HG03095 (cell line): ENCODE measurements at regions not wholly inside any gene's neighbourhood (a gene's known extent, or its start where the extent isn't known, plus 50 kb on each side); places are given as distances from the start of the nearest gene placed in this dataset.

Experiments
- ATAC-seq: cut with Tn5 transposase; IDR thresholded peaks from one replicate; pipeline ENCODE4 v1.9.1; 2021; ENCODE audit warnings: moderate library complexity; ENCODE audit not compliant: unreplicated experiment

GRCh38 chr4:116453127-116453526 lies 632.2 kb downstream of the TRAM1L1 start:
- ATAC-seq, result no peak

DNA sequence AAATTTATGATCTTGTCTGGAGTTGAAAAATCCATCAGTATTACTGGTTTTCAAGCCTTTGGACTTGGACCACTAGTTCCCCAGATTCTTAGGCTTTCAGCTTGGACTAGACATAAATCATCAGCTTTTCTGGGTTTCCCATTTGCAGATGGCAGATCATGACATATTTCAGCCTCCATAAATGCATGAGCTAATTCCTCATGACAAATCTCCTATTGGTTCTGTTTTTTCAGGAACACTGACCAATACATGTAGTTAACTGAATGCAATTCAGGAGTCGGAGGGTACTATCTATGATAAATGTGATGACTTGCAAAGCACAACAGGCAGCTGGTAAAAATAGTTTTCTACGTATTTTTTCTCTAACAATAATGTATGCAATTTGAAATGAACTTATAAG lies 635.6 kb downstream of the TRAM1L1 start:
- ATAC-seq, result no peak

- ATAC-seq, result no peak
Observed at GRCh38 chr4:116444117-116444516, 641.3 kb downstream of the TRAM1L1 start.

DNA sequence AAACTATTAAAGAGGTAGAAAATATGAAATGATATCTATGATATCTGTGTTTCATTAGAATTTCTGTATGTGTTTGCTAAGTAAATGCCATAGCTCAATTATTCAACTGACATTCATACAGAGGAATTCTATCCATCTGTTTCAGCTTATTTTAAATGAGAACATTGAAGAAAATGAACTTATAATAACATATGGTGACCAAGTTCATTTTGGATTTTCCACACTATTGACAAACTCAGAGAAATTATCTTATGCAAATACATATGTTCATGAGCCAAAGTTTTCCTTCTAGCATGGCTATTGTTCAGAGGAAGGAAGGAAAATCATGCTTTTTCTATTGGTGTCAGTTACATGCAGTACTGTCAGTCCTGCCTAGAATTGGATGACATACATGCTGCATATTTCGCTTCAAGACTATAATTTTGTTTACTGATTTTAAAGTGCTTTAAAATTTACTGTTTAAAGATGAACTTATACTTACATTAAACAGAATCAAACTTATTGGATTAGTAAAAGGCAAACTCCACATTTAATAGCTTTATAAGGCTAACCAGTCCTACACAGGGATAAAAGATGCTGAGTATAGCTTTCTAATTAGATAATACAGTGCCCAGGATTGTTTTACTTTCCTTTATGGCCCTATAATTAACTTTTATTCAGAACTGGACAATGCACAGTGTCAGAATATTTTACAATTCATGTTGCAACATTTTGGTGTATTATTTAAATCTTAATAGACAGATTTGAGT lies 646.2 kb downstream of the TRAM1L1 start:
- ATAC-seq, result no peak

DNA sequence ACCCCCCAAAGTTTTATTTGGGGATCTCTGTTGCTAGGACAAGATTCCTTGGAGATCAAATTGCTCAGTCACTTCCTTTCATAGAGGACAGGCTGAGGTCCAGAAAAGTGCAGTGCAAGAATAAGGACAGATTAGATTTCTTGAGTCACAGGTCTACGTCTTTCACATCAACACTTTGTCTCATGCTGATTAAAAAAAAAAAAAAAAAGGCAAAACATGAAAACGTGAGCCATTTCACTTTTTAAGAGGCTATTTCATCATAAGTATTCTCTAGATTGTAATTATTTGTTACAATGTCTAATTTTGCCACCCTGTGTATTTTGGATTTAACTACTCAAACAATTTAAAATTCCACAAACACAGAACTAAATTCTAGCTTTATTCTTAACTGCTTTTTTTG lies 647.0 kb downstream of the TRAM1L1 start:
- no peak for ATAC-seq

DNA sequence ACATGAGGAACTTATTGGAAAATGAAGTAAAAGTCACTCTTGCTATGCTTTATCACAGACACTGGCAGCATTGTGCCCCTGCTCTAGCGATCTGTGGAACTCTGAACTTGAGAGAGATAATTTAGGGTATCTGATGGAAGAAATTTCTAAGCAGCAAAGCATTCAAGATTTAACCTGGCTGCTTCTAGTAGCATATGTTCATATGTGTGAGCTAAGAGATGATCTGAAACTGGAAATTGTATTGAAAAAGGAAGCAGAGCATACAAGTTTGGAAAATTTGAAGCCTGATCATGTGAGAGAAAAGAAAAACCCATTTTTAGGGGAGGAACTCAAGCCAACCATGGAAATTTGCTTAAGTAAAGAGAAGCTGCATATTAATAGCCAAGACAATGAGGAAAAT lies 657.7 kb downstream of the TRAM1L1 start:
- no peak for ATAC-seq

DNA sequence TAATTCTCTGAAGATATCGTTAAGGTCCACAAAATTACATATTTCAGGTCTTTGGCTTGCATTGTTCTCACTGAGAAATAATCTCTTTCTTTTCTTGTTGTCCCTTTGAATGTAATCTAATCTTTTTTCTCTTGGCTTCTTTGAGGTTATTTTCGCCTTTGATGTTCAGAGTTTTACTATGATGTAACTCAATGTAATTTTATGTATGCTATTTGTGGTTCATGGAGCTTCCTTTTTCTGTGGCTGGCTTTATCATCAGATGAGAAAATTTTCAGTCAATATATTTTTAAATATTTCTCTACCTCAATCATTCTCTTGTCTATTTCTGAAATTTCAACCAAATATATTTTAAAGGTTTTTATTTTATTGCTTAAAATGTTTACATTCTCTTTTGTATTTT lies 672.2 kb downstream of the TRAM1L1 start:
- no peak for ATAC-seq

DNA sequence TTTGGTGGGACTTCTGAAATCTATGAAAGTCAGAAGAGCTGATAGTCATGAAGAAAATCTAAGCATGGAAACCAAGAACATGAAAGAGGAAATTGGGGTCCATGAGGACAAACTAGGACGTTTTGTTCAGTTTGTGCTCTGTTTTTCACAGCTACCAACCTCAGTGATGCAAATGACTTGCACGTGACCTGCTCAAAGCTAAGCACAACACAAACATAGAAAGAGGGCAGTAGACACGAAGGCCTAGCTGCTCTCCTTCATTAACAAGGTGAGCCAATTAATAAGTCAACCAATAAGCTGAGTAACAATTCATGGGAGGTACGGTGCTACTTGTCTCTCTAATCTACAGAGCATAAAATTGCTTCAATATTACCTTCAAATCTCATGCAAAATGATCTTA lies 684.1 kb downstream of the TRAM1L1 start:
- no peak for ATAC-seq

DNA sequence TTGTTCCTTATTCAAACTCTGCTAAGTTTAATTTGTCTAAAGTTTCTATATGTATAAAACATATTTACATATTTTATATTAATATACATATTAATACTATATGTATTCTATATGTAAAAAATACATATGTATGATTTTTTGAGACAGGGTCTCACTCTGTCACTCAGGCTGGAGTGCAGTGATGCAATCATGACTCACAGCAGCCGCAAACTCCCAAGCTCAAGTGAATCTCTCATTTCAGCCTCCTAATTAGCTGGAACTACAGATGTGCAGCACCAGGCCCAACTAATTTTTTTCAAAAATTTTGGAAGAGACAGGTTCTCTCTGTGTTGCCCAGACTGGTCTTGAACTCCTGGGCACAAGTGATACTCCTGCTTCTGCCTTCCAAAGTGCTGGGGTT lies 684.9 kb downstream of the TRAM1L1 start:
- ATAC-seq, result no peak

DNA sequence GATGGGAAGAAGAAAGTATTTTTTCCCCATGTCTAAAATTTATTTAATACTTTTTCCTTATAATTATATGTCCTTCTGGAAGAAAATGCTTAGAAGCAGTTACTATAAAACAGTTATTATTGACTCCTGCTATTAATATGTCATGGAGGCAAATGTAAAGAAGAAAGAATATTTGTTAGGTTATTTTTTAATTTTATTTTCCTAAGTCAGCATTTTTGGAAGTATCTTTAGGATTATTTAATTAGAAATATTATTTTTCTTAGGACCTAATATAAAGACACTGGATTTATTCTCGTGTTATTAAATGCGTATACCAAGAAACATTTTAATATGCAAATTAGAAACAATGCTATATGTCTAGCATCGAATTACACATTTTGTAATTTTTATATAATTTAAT lies 687.7 kb downstream of the TRAM1L1 start:
- ATAC-seq, result no peak

DNA sequence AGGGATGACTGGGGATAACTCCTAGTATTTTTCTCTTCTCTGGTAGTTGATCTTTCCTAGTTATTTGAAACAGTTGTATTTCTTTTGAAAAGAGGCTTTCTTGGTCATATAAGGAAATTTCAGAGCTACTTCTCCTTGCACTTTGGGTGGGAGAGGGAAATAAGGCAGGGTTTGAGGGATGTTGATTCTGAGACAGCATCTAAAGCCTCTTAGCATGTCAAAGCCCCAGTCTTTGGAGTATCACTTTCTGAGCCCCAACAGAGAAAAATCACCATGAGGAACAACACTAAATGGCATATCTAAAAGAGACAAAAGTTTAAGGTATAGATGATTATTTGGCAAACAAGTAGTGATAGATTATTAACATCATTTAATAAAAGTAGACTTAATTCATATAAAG lies 688.1 kb downstream of the TRAM1L1 start:
- no peak for ATAC-seq

- ATAC-seq, result no peak
Observed at GRCh38 chr4:116395408-116395807, 690.0 kb downstream of the TRAM1L1 start.

- ATAC-seq, result no peak
Observed at GRCh38 chr4:116391020-116391419, 694.4 kb downstream of the TRAM1L1 start.

DNA sequence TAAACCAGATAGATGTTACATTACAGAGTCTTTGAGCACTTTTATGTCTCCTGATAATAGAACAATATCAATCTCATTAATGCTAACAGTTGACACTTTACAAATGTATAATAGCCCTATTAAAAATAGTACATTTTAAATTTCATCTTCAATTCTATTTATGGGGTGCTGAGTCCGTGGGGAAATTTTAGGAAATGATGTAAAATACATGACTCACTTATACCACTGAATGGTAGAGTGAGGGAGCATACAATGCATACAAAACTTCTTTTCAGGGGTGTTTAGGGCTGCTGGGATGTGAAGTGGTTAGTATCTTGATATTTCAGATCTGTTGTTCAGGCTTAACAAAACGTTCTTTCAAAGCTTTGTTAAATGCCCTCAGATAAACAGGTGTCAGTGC lies 696.2 kb downstream of the TRAM1L1 start:
- ATAC-seq, result no peak

DNA sequence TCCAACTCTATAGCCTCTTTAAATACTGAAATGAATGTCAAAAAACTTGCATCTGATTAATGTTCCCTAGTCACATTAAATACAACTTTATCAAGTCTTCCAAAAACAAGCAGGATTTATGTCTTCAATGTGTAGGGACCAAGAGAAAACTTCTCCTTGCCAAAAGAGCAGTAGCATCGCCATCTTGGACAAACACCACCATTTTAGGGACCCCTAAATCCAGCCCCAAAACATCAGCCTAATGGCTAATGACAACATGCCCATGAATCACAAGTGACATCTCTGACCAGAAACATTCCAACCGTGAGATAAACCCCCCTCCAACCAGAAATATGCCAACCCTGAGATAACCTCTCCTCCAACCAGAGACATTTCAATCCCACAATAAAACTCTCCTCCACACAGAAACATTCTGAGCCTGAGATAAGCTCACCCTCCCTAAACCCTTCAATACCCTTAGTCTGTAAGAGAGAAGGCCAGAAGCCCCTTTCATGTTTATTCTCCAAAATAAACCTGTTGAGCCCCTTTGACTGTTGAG lies 697.4 kb downstream of the TRAM1L1 start:
- ATAC-seq, result no peak

GRCh38 chr4:116386856-116387255 lies 698.5 kb downstream of the TRAM1L1 start:
- ATAC-seq, result no peak

DNA sequence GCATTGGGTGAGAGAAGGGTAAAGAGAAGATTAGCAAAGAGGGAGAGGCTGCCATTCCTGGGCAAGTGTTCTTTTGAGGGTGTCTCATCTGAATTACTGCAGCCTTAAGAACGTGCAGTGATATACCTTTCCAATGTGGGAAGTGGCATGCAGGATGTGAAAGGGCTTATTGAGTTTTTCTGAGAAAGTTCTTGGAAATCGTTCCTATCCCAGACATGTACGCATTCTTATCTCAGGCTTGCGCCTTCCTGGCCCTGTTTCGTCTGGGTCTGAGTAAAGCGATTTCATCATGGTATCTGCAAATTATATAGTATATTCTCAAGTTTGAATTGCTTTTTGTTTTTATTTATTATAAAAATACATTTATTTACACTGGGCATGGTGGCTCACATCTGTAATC lies 699.8 kb downstream of the TRAM1L1 start:
- no peak for ATAC-seq

- no peak for ATAC-seq
Observed at GRCh38 chr4:116374815-116375214, 710.6 kb downstream of the TRAM1L1 start.

DNA sequence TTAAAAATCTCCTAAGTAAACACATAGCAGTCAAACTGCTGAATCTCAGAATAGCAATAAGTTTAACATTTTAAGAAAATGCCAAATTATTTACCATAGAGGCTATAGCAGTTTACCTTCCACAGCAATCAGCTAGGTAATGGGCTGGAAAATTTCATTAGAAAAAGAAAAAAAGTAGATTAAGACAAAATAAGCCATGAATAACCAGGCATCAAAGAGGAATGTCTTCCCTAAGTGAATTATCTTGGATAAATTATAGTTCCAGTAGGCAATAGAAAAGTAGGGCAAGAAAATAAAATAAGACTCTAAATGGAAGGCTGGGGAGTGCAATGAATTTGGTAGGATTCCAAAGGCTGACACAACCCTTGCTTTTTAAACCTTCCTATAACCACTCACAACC lies 722.8 kb downstream of the TRAM1L1 start:
- ATAC-seq, result no peak

GRCh38 chr4:116361790-116362189 lies 723.6 kb downstream of the TRAM1L1 start:
- no peak for ATAC-seq

DNA sequence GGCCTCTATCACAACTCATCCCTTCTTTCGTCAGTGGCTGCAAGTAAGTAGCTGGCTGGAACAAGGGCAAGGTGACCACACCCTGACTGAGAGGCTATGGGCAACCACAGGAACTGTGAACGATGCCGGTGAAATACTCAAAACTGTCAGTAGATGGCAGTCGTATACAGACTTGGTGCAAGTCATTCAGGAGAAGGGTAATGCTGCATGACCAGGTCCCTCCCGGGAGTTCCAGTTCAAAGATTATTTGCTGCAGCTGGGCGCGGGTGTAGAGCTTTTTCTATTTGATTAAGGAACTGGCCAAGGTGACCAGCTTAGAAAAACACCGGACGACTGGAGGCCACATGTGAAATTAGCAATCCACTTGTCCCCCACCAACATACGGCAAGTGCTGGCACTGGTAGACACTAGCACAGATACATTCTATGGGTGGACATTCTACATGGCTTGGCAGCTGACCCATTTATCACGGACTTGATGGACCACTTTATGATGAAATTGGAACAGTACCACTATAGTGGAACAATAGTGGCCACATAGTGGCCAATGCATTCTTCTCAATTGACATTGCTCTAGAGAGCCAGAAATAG lies 726.6 kb downstream of the TRAM1L1 start:
- ATAC-seq, result peak; percentile 96

DNA sequence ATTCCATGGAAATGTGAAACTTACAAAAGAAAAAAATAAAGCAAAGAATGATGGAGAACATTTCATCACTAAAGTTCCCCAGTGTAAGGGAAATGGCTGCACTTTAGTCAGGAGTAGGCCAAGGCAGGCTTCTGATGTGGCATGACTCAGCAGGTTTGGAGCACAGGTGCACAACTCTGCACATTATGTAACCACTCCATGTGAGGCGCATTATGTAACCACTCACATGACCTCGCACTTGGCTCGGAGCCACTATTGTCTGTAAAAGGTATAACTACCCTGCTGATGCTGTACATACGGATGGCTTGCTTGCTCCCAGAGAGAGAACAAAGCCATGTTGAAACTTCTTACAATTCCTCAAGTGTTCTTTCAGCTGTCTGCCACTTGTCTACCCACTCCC lies 727.6 kb downstream of the TRAM1L1 start:
- no peak for ATAC-seq

GRCh38 chr4:116346750-116347149 lies 738.6 kb downstream of the TRAM1L1 start:
- no peak for ATAC-seq
